Naive thymus-derived CD8-positive, alpha-beta T cell (primary cell): ENCODE measurements at regions not wholly inside any gene's neighbourhood (a gene's known extent, or its start where the extent isn't known, plus 50 kb on each side); places are given as distances from the start of the nearest gene placed in this dataset.
"Not testable (repeated sequence)": the region's sequence is repeated elsewhere in the genome, so short reads cannot be mapped to it uniquely, and the experiment has no call there.

Experiments
- ATAC-seq, 2 donors: fragments of 150-1000 bp; cut with Tn5 transposase in 1 of 2; sonication (Bioruptor Pico), chemical (Tn5 transposase) in 1 of 2; 1 replicate in 1 of 2; 2 replicates in 1 of 2; pipeline ENCODE4 v1.10.0; 2021; ENCODE audit warnings: mild to moderate bottlenecking in 2 of 2, moderate library complexity in 2 of 2
- POLR2A ChIA-PET: fragments of 350-600 bp; sonication (Branson Sonifier 250); formaldehyde crosslinking; loops from one replicate; lab custom pipeline; 2021; ENCODE audit warnings: antibody characterized with exemption; lab: Charles Lee
- DNase-seq, 10 donors: peaks; one replicate each; pipeline versions ENCODE4 v3.0.0 to v3.0.0-alpha.2; 2020 to 2022
- H3K27ac Mint-ChIP-seq, 10 donors: one replicate each; pipeline ENCODE4 v1.8.0; 2020 to 2022; ENCODE audit warnings: mild to moderate bottlenecking in 10 of 10, mixed read lengths in 10 of 10, moderate library complexity in 4 of 10, inconsistent platforms in 1 of 10
- H3K27me3 Mint-ChIP-seq, 5 donors: one replicate each; pipeline ENCODE4 v1.8.0; 2021 to 2022; ENCODE audit warnings: mixed read lengths in 5 of 5
- H3K36me3 Mint-ChIP-seq, 3 donors: one replicate each; pipeline ENCODE4 v1.8.0; 2020 to 2022; ENCODE audit warnings: mixed read lengths in 3 of 3, mild to moderate bottlenecking in 2 of 3, inconsistent platforms in 1 of 3
- H3K4me1 Mint-ChIP-seq, 4 donors: one replicate each; pipeline ENCODE4 v1.8.0; 2021 to 2022; ENCODE audit warnings: mixed read lengths in 4 of 4
- H3K4me3 Mint-ChIP-seq, 10 donors: one replicate each; pipeline ENCODE4 v1.8.0; 2020 to 2022; ENCODE audit warnings: mild to moderate bottlenecking in 10 of 10, mixed read lengths in 10 of 10, moderate library complexity in 6 of 10, inconsistent platforms in 1 of 10
- H3K9me3 Mint-ChIP-seq, 9 donors: one replicate each; pipeline ENCODE4 v1.8.0; 2020 to 2022; ENCODE audit warnings: mixed read lengths in 9 of 9, mild to moderate bottlenecking in 3 of 9, inconsistent platforms in 1 of 9, moderate library complexity in 1 of 9

- ATAC-seq (no peak), DNase-seq (no peak)
- no peak overlapping the region for H3K27ac Mint-ChIP-seq
- no peak overlapping the region for H3K4me3 Mint-ChIP-seq
- H3K27me3 Mint-ChIP-seq = no peaks in the 10 kb centered on the region
- no peaks in the 10 kb centered on the region for H3K4me1 Mint-ChIP-seq
- POLR2A ChIA-PET = no interaction called here
- no peaks in the 10 kb centered on the region for H3K36me3 Mint-ChIP-seq
- H3K9me3 Mint-ChIP-seq = peaks cover 0 to 19% (median 8%) of the 10 kb centered on the region in 9 donors
Measured at GRCh38 chr12:87200289-87200979, 828.8 kb downstream of the C12orf50 start.

DNA sequence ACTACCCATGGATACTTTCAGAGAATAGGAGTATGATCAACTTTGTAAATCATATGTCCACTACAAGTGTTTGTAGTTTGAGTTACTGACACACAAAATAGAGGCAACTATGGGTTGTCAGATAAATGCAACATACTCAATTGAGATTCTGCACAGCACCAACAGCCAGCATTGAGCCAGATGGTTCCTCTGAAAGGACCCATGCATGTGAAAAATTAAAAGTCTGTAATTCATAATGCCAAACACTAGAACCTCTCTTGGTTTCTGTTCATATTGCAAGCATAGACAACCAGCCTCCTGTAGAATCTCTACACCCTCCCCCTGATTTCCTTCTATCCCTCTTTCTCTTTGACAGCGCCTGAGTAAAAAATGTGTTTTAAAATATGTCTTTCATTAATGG, 831.0 kb downstream of the C12orf50 start:
- ATAC-seq = no peak
- POLR2A ChIA-PET = no interaction called here
- Mint-ChIP-seq H3K4me3 (no peak overlapping the region), H3K9me3 (peaks cover 0 to 12% (median 2%) of the 10 kb centered on the region in 9 donors), H3K27ac (no peak overlapping the region), H3K27me3 (no peaks in the 10 kb centered on the region), H3K36me3 (no peaks in the 10 kb centered on the region), H3K4me1 (no peaks in the 10 kb centered on the region)
- no peak for DNase-seq

GRCh38 chr12:87196321-87196720, 832.9 kb downstream of the C12orf50 start:
- Mint-ChIP-seq H3K27ac (no peak overlapping the region), H3K36me3 (no peaks in the 10 kb centered on the region), H3K9me3 (peaks cover 0 to 12% (median 0%) of the 10 kb centered on the region in 9 donors), H3K27me3 (no peaks in the 10 kb centered on the region), H3K4me3 (no peak overlapping the region), H3K4me1 (no peaks in the 10 kb centered on the region)
- POLR2A ChIA-PET = no interaction called here
- ATAC-seq (no peak), DNase-seq (no peak)

- H3K36me3 Mint-ChIP-seq, H3K27ac Mint-ChIP-seq, POLR2A ChIA-PET, ATAC-seq, H3K4me3 Mint-ChIP-seq, H3K27me3 Mint-ChIP-seq, DNase-seq, H3K4me1 Mint-ChIP-seq: not testable (repeated sequence)
- H3K9me3 Mint-ChIP-seq = peaks cover 0 to 12% (median 0%) of the 10 kb centered on the region in 9 donors
Measured at GRCh38 chr12:87194389-87194788, 834.8 kb downstream of the C12orf50 start.

- POLR2A ChIA-PET = no interaction called here
- no peaks in the 10 kb centered on the region for H3K27me3 Mint-ChIP-seq
- peaks cover 0 to 6% (median 3%) of the 10 kb centered on the region in 9 donors for H3K9me3 Mint-ChIP-seq
- H3K36me3 Mint-ChIP-seq = no peaks in the 10 kb centered on the region
- H3K4me3 Mint-ChIP-seq = no peak overlapping the region
- DNase-seq (no peak), ATAC-seq (no peak)
- H3K4me1 Mint-ChIP-seq = no peaks in the 10 kb centered on the region
- no peak overlapping the region for H3K27ac Mint-ChIP-seq
Measured at GRCh38 chr12:87185367-87185766, 843.8 kb downstream of the C12orf50 start.

GRCh38 chr12:87182696-87183233, 846.4 kb downstream of the C12orf50 start:
- Mint-ChIP-seq H3K4me1 (no peaks in the 10 kb centered on the region), H3K36me3 (no peaks in the 10 kb centered on the region), H3K9me3 (peaks cover 0 to 9% (median 3%) of the 10 kb centered on the region in 9 donors), H3K4me3 (no peak overlapping the region), H3K27me3 (no peaks in the 10 kb centered on the region), H3K27ac (no peak overlapping the region)
- POLR2A ChIA-PET = no interaction called here
- ATAC-seq (no peak), DNase-seq (no peak)

DNA sequence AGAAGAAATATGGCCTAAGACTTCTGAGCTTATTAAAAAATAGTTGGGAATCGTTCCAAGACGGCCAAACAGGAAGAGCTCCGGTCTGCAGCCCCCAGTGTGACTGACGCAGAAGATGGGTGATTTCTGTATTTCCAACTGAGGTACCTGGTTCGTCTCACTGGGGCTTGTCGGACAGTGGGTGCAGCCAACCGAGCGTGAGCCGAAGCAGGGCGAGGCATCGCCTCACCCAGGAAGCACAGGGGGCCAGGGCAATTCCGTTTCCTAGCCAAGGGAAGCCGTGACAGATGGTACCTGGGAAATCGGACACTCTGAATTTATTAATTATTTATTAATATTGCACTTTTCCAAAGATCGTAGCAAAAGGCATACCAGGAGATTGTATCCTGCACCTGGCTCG, 857.8 kb downstream of the C12orf50 start:
- H3K36me3 Mint-ChIP-seq = peaks cover 0 to 11% (median 0%) of the 10 kb centered on the region in 3 donors
- H3K27me3 Mint-ChIP-seq = peaks cover 0 to 1% (median 0%) of the 10 kb centered on the region in 5 donors
- no peak overlapping the region for H3K27ac Mint-ChIP-seq
- no peak overlapping the region for H3K4me3 Mint-ChIP-seq
- ATAC-seq (no peak), DNase-seq (no peak)
- POLR2A ChIA-PET = no interaction called here
- H3K4me1 Mint-ChIP-seq = no peaks in the 10 kb centered on the region
- peaks cover 6 to 53% (median 19%) of the 10 kb centered on the region in 9 donors for H3K9me3 Mint-ChIP-seq

GRCh38 chr12:87169010-87169409, 860.2 kb downstream of the C12orf50 start:
- peaks cover 0 to 15% (median 0%) of the 10 kb centered on the region in 3 donors for H3K36me3 Mint-ChIP-seq
- DNase-seq (no peak), ATAC-seq (no peak)
- POLR2A ChIA-PET = no interaction called here
- H3K27me3 Mint-ChIP-seq = peaks cover 0 to 1% (median 0%) of the 10 kb centered on the region in 5 donors
- H3K27ac Mint-ChIP-seq = no peak overlapping the region
- no peaks in the 10 kb centered on the region for H3K4me1 Mint-ChIP-seq
- peaks cover 6 to 35% (median 16%) of the 10 kb centered on the region in 9 donors for H3K9me3 Mint-ChIP-seq
- H3K4me3 Mint-ChIP-seq = no peak overlapping the region

- Mint-ChIP-seq H3K27ac (no peak overlapping the region), H3K36me3 (peaks cover 0 to 15% (median 0%) of the 10 kb centered on the region in 3 donors)
Measured at GRCh38 chr12:87165733-87166375, 863.3 kb downstream of the C12orf50 start.

GRCh38 chr12:87163122-87163521, 866.1 kb downstream of the C12orf50 start:
- Mint-ChIP-seq H3K4me1 (no peaks in the 10 kb centered on the region), H3K27me3 (no peaks in the 10 kb centered on the region), H3K4me3 (no peak overlapping the region), H3K36me3 (peaks cover 0 to 11% (median 0%) of the 10 kb centered on the region in 3 donors), H3K27ac (no peak overlapping the region), H3K9me3 (peaks cover 0 to 23% (median 8%) of the 10 kb centered on the region in 9 donors)
- POLR2A ChIA-PET = no interaction called here
- no peak for ATAC-seq
- no peak for DNase-seq

More at GRCh38 chr12:87165733-87166375, 863.3 kb downstream of the C12orf50 start:
- no peak overlapping the region for H3K4me3 Mint-ChIP-seq
- POLR2A ChIA-PET = no interaction called here
- H3K27me3 Mint-ChIP-seq = no peaks in the 10 kb centered on the region
- DNase-seq = no peak
- H3K9me3 Mint-ChIP-seq = peaks cover 4 to 28% (median 8%) of the 10 kb centered on the region in 9 donors
- no peak for ATAC-seq
- H3K4me1 Mint-ChIP-seq = no peaks in the 10 kb centered on the region

GRCh38 chr12:87160848-87161601, 868.2 kb downstream of the C12orf50 start:
- Mint-ChIP-seq H3K4me1 (no peaks in the 10 kb centered on the region), H3K27ac (no peak overlapping the region), H3K9me3 (peaks cover 0 to 16% (median 2%) of the 10 kb centered on the region in 9 donors), H3K4me3 (no peak overlapping the region), H3K36me3 (peaks cover 0 to 1% (median 0%) of the 10 kb centered on the region in 3 donors), H3K27me3 (no peaks in the 10 kb centered on the region)
- POLR2A ChIA-PET = no interaction called here
- ATAC-seq = no peak
- no peak for DNase-seq

DNA sequence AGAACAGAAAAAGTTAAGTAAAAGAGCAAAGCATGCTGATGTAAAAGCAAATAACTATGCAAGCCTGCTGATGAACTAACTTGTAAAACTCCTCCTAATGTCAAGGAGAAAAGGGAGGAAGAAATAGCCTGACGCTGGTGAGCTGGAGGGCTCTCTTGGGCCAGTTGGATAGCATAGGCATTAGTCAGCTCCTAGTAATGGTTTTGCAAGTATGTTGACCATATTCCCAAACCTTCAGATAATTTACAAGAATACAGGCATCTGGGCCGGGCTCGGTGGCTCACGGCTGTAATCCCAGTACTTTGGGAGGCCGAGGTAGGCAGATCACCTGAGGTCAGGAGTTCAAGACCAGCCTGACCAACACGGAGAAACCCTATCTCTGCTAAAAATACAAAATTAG, 871.4 kb downstream of the C12orf50 start:
- POLR2A ChIA-PET = no interaction called here
- no peak overlapping the region for H3K27ac Mint-ChIP-seq
- no peaks in the 10 kb centered on the region for H3K4me1 Mint-ChIP-seq
- no peaks in the 10 kb centered on the region for H3K36me3 Mint-ChIP-seq
- H3K4me3 Mint-ChIP-seq = no peak overlapping the region
- no peak for DNase-seq
- H3K27me3 Mint-ChIP-seq = no peaks in the 10 kb centered on the region
- peaks cover 0 to 9% (median 0%) of the 10 kb centered on the region in 9 donors for H3K9me3 Mint-ChIP-seq
- no peak for ATAC-seq

GRCh38 chr12:87155621-87156020, 873.6 kb downstream of the C12orf50 start:
- H3K4me1 Mint-ChIP-seq = no peaks in the 10 kb centered on the region
- POLR2A ChIA-PET = no interaction called here
- H3K27me3 Mint-ChIP-seq = no peaks in the 10 kb centered on the region
- peaks cover 0 to 18% (median 2%) of the 10 kb centered on the region in 9 donors for H3K9me3 Mint-ChIP-seq
- DNase-seq = no peak
- H3K36me3 Mint-ChIP-seq = no peaks in the 10 kb centered on the region
- no peak overlapping the region for H3K27ac Mint-ChIP-seq
- H3K4me3 Mint-ChIP-seq = no peak overlapping the region
- no peak for ATAC-seq
